ENCODE measurements at regions not wholly inside any gene's neighbourhood (a gene's known extent, or its start where the extent isn't known, plus 50 kb on each side); places are given as distances from the start of the nearest gene placed in this dataset.
"Not testable (repeated sequence)": the region's sequence is repeated elsewhere in the genome, so short reads cannot be mapped to it uniquely, and the experiment has no call there.

DNA sequence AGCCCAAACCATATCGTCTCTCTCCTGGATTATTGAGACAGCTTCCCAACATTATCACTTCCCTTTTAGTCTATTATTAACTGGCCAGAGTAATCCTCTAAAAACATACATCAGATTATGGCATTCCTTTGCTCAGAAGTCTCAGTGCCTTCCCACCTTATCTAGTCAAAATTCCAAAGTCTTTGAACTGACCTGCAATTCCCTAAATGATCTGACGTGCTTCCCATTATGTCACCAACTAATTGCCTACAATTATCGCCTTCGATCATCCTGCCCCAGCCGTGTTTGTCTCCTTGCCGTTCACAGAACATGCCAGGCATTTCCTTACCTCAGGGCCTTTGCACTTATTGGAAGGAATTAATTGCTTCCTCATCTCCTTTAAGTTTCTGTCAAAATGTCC, 332.4 kb downstream of the IRS1 start:
- DNase-seq: no peak

GRCh38 chr2:226466589-226466988, 333.0 kb downstream of the IRS1 start:
- no peak for DNase-seq

DNA sequence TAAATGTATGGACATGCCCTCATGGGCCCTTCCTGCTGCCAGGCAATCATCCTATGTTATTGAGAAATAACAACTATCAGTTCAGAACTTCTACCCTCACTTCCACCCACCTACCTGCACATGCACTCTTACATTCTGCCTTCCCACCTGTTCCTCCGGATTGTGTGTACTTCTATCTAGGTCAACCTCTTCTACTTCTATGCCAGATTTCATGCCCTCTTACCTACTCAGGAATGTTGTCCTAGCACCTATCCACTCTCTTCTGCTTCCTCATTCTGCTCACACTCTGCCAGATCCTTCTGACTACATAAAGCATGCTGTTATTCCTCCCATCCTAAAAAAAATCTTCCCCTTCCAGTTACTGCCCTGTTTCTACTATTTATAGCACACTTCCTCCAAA, 333.5 kb downstream of the IRS1 start:
- DNase-seq: no peak

DNA sequence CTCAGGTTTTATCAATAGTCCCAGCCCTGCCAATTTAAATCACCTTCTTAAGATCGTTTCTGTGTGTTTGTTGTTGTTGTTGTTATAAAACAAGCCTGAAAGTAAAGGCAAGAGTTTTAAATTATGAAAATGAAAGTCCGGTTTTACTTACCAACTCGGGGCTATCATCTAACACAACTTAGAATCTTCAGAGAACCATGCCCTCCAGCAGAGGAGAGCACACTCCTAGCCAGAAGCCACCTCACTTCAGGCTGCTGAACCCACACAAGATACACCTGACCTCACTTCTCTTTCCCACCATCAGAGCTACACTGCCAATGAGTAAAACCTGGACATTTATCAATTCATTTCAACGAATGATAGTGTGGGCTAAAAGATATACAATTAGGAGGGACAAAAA, 335.2 kb downstream of the IRS1 start:
- DNase-seq: no peak

- DNase-seq: no peak
Observed at GRCh38 chr2:226463154-226463553, 336.5 kb downstream of the IRS1 start.

GRCh38 chr2:226461981-226462380, 337.6 kb downstream of the IRS1 start:
- no peak for DNase-seq

GRCh38 chr2:226456144-226456543, 343.5 kb downstream of the IRS1 start:
- not testable (repeated sequence) for DNase-seq

GRCh38 chr2:226452768-226453167, 346.9 kb downstream of the IRS1 start:
- no peak for DNase-seq

GRCh38 chr2:226451486-226451885, 348.1 kb downstream of the IRS1 start:
- no peak for DNase-seq

- no peak for DNase-seq
Observed at GRCh38 chr2:226450141-226450540, 349.5 kb downstream of the IRS1 start.

- DNase-seq: no peak
Observed at GRCh38 chr2:226447338-226448300, 352.0 kb downstream of the IRS1 start.

GRCh38 chr2:226446406-226447001, 353.1 kb downstream of the IRS1 start:
- DNase-seq: no peak

- no peak for DNase-seq
Observed at GRCh38 chr2:226445216-226445861, 354.3 kb downstream of the IRS1 start.

- no peak for DNase-seq
Observed at GRCh38 chr2:226443112-226443511, 356.5 kb downstream of the IRS1 start.

GRCh38 chr2:226440127-226440918, 359.3 kb downstream of the IRS1 start:
- DNase-seq: no peak

DNA sequence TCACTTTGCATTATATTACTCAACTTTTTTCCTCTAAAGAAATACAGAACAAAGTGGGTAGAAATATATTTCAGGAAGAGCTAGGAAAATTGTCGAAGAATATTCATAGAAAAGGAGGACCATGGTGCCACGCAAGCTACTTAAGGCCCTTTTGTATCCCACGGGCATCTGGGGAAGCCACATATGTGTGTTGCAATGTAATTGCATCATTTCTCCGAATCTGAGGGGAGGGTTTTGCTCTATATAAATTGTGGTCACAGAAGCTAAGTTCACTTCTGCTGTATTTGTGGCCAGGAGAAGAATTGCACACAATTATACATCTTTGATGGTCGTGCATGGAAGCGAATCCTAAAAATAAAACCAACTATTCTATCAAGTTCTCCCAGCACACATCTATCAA, 360.3 kb downstream of the IRS1 start:
- DNase-seq: no peak

- no peak for DNase-seq
Observed at GRCh38 chr2:226435146-226435545, 364.5 kb downstream of the IRS1 start.

GRCh38 chr2:226434702-226435101, 364.9 kb downstream of the IRS1 start:
- no peak for DNase-seq

DNA sequence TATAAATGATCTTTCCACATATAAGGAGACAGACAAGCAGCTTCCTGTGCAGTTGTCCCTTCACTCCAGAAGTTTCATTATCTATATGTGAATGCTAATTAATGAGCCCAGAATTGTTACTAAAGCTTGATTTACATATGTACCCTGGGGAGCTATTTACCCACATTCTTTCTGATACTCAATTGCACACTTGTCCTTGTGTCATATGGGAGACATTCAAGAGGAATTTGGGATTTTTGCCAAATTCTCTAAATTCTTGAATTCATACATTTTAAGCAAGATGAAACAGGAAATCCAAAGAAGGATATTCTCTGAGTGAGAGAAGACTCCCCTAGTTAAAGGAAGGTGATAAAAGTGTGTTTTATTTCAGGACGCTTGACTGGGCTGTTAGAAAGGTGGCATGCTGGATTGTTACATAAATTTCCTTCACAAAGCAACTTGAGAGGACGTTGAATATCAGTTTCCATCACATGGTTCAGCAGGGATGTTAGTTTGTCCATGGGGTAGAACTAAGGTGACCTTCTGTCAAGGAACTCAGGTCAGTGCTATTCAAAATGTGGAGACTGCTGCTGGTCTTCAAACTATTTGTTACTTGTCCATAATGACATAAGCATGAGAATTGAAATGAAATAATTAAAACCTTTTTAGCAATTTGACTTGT, 368.2 kb downstream of the IRS1 start:
- DNase-seq: no peak

- no peak for DNase-seq
Observed at GRCh38 chr2:226429476-226429875, 370.1 kb downstream of the IRS1 start.

- no peak for DNase-seq
Observed at GRCh38 chr2:226427538-226428307, 371.9 kb downstream of the IRS1 start.

DNA sequence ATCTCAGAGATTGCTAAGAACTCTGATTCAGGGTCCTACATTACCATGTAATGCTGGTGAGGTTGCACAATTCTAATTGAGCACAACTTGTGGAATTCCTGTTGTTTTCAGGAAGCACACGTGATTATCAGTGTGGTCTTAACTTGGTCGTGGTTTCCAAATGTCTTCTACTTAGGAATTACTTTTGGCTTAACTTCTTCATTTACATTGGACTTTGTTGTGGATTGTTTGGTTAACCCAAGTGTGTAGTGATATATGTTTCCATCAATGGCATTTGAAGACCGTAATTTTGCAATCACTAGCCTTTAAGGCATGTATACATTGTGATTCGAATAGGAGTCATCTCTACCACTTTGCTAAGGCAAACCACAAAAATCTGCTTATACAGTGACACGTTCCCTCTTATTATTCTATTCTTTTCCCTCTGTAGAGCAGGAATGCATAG, 373.3 kb downstream of the IRS1 start:
- no peak for DNase-seq

Data from activated effector memory CD4-positive, alpha-beta T cell treated with Interleukin-2 at 50 U/mL for 16 hours (primary cell).